Liver (tissue), 8 donors: ENCODE measurements at regions not wholly inside any gene's neighbourhood (a gene's known extent, or its start where the extent isn't known, plus 50 kb on each side); places are given as distances from the start of the nearest gene placed in this dataset.

Experiments used
- DNase-seq: peaks from one replicate; pipeline ENCODE4 v3.0.0-alpha.2; 2017; ENCODE audit warnings: low spot score
- H3K27ac ChIP-seq, 2 donors: one replicate each; pipeline ENCODE4 v1.7.0; 2013; ENCODE audit warnings: inconsistent platforms in 2 of 2, low read length in 2 of 2, control low read depth in 1 of 2, low read depth in 1 of 2, mild to moderate bottlenecking in 1 of 2
- H3K27me3 ChIP-seq, 4 donors: one replicate each; pipeline versions ENCODE4 v1.6.1 to v1.7.0; 2013; ENCODE audit warnings: low read length in 3 of 4, inconsistent platforms in 1 of 4, mild to moderate bottlenecking in 1 of 4, moderate library complexity in 1 of 4; ENCODE audit not compliant: control insufficient read depth in 4 of 4, insufficient read depth in 4 of 4
- H3K36me3 ChIP-seq, 4 donors: one replicate each; pipeline versions ENCODE4 v1.6.1 to v1.7.0; 2013; ENCODE audit warnings: low read length in 3 of 4, mild to moderate bottlenecking in 3 of 4, low read depth in 1 of 4, moderate library complexity in 1 of 4; ENCODE audit not compliant: control insufficient read depth in 4 of 4, insufficient read depth in 3 of 4
- H3K4me1 ChIP-seq, 4 donors: one replicate each; pipeline versions ENCODE4 v1.6.1 to v1.7.0; 2013; ENCODE audit warnings: low read length in 3 of 4, mild to moderate bottlenecking in 3 of 4, moderate library complexity in 1 of 4; ENCODE audit not compliant: control insufficient read depth in 4 of 4, insufficient read depth in 4 of 4
- H3K4me3 ChIP-seq, 3 donors: one replicate each; pipeline versions ENCODE4 v1.6.1 to v1.7.0; 2013; ENCODE audit warnings: low read length in 3 of 3, control low read depth in 1 of 3, low read depth in 1 of 3, mild to moderate bottlenecking in 1 of 3
- H3K9ac ChIP-seq, 2 donors: one replicate each; pipeline ENCODE4 v1.7.0; 2013; ENCODE audit warnings: low read length in 2 of 2, mild to moderate bottlenecking in 2 of 2, moderate library complexity in 2 of 2, control low read depth in 1 of 2, low read depth in 1 of 2
- H3K9me3 ChIP-seq, 4 donors: one replicate each; pipeline versions ENCODE4 v1.6.1 to v1.7.0; 2013; ENCODE audit warnings: low read length in 3 of 4; ENCODE audit not compliant: control insufficient read depth in 4 of 4
- EGR1 ChIP-seq, 2 donors: IDR thresholded peaks; 2 replicates each; pipeline ENCODE4 v1.6.1; 2016 to 2018; ENCODE audit warnings: antibody characterized with exemption in 2 of 2, low read depth in 2 of 2
- FOXA1 ChIP-seq: IDR thresholded peaks from 2 replicates; pipeline ENCODE4 v1.6.1; 2016; ENCODE audit warnings: antibody characterized with exemption
- GABPA ChIP-seq, 2 donors: IDR thresholded peaks in 1 of 2; conservative IDR thresholded peaks in 1 of 2; 2 replicates each; pipeline ENCODE4 v1.6.1; 2016; ENCODE audit warnings: antibody characterized with exemption in 2 of 2, mild to moderate bottlenecking in 1 of 2, moderate library complexity in 1 of 2
- HNF4A ChIP-seq, 2 donors: conservative IDR thresholded peaks; 2 replicates each; pipeline ENCODE4 v1.6.1; 2016; ENCODE audit warnings: antibody characterized with exemption in 2 of 2, mild to moderate bottlenecking in 2 of 2
- JUND ChIP-seq, 2 donors: IDR thresholded peaks; 2 replicates each; pipeline ENCODE4 v1.6.1; 2016; ENCODE audit warnings: antibody characterized with exemption in 2 of 2
- NR2F2 ChIP-seq: IDR thresholded peaks from 2 replicates; pipeline ENCODE4 v1.6.1; 2016; ENCODE audit warnings: antibody characterized with exemption
- RAD21 ChIP-seq, 2 donors: IDR thresholded peaks; 2 replicates each; pipeline ENCODE4 v1.6.1; 2016; ENCODE audit warnings: antibody characterized with exemption in 2 of 2, mild to moderate bottlenecking in 2 of 2
- RXRA ChIP-seq, 2 donors: IDR thresholded peaks; 2 replicates each; pipeline ENCODE4 v1.6.1; 2017 to 2018; ENCODE audit warnings: antibody characterized with exemption in 2 of 2, mild to moderate bottlenecking in 1 of 2
- SP1 ChIP-seq: IDR thresholded peaks from 2 replicates; pipeline ENCODE4 v1.6.1; 2018; ENCODE audit warnings: antibody characterized with exemption, mild to moderate bottlenecking
- TAF1 ChIP-seq: conservative IDR thresholded peaks from 2 replicates; pipeline ENCODE4 v1.6.1; 2016; ENCODE audit warnings: antibody characterized with exemption, mild to moderate bottlenecking
- YY1 ChIP-seq: IDR thresholded peaks from 2 replicates; pipeline ENCODE4 v1.6.1; 2016; ENCODE audit warnings: antibody characterized with exemption, mild to moderate bottlenecking
- WGBS: extraction: QIAGEN DNeasy Blood & Tissue Kit; methylation state at CpG from one replicate; pipeline ENCODE4 v1.1.7; 2013; 5-methylcytosine and 5-hydroxymethylcytosine counted together
- TF ChIP-seq, protein P1 (sequence below): fragments of 150-350 bp; IDR thresholded peaks from 2 replicates; pipeline ENCODE4 v1.5.1; 2017; ENCODE audit warnings: improper control_type of control experiment, low read depth, low read length; ENCODE audit not compliant: missing input control
- TF ChIP-seq, protein P2 (sequence below): IDR thresholded peaks from 2 replicates; pipeline ENCODE4 v1.6.1; 2016; ENCODE audit warnings: antibody characterized with exemption
- TF ChIP-seq, protein P3 (sequence below): IDR thresholded peaks from 2 replicates; pipeline ENCODE4 v1.6.1; 2016; ENCODE audit warnings: antibody characterized with exemption
- TF ChIP-seq, protein P4 (sequence below): IDR thresholded peaks from 2 replicates; pipeline ENCODE4 v1.6.1; 2016; ENCODE audit warnings: antibody characterized with exemption
- TF ChIP-seq, protein P5 (sequence below): IDR thresholded peaks from 2 replicates; pipeline ENCODE4 v1.6.1; 2016; ENCODE audit warnings: antibody characterized with exemption, mild to moderate bottlenecking
- donor health status: healthy.
- donor health status: healthy.
- donor health status: healthy.
- donor health status: healthy.
- donor health status: healthy.

DNA sequence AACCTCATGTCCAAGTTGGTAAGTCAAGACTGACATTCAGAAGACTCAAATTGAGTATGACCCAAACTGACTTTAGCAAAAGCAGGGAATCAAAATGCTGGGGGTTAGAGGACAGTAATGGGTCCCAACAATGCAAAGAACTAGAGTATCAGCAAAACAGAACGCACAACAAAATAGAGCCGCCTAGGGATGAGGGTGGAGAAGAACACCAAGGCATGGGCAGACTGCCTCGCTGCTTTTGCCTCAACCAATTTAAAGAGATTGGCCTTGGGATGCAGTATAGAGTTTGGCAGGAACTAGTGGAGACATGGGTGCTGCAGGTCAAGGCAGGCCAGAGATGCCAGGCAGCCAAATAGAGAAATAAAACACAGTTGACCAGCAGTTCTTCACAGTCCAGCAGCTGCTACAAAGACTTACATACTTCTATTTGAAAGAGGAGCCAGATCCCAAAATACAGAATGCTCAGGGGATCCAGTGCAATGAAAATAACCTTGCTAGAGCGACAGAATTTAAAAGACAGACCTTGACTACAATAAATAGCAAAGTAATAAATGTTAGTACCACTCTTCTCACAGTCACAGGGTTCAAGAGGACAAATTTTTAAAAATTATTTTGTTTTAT lies 83.9 kb upstream of the NIPBL start:
- peaks cover 0 to 14% (median 8%) of the 10 kb centered on the region in 4 donors for H3K4me1 ChIP-seq
- H3K27me3 ChIP-seq = no peaks in the 10 kb centered on the region
- no peak overlapping the region for H3K27ac ChIP-seq
- 93% methylated on average over 4 of the region's 4 CpGs for WGBS
- H3K9me3 ChIP-seq = no peaks in the 10 kb centered on the region
- TF ChIP-seq SP1 = no peak
- no peak for TF ChIP-seq FOXA1
- TF ChIP-seq, protein P1, sequence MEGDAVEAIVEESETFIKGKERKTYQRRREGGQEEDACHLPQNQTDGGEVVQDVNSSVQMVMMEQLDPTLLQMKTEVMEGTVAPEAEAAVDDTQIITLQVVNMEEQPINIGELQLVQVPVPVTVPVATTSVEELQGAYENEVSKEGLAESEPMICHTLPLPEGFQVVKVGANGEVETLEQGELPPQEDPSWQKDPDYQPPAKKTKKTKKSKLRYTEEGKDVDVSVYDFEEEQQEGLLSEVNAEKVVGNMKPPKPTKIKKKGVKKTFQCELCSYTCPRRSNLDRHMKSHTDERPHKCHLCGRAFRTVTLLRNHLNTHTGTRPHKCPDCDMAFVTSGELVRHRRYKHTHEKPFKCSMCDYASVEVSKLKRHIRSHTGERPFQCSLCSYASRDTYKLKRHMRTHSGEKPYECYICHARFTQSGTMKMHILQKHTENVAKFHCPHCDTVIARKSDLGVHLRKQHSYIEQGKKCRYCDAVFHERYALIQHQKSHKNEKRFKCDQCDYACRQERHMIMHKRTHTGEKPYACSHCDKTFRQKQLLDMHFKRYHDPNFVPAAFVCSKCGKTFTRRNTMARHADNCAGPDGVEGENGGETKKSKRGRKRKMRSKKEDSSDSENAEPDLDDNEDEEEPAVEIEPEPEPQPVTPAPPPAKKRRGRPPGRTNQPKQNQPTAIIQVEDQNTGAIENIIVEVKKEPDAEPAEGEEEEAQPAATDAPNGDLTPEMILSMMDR = no peak
- TF ChIP-seq, protein P2, sequence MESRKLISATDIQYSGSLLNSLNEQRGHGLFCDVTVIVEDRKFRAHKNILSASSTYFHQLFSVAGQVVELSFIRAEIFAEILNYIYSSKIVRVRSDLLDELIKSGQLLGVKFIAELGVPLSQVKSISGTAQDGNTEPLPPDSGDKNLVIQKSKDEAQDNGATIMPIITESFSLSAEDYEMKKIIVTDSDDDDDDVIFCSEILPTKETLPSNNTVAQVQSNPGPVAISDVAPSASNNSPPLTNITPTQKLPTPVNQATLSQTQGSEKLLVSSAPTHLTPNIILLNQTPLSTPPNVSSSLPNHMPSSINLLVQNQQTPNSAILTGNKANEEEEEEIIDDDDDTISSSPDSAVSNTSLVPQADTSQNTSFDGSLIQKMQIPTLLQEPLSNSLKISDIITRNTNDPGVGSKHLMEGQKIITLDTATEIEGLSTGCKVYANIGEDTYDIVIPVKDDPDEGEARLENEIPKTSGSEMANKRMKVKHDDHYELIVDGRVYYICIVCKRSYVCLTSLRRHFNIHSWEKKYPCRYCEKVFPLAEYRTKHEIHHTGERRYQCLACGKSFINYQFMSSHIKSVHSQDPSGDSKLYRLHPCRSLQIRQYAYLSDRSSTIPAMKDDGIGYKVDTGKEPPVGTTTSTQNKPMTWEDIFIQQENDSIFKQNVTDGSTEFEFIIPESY = no peak
- TF ChIP-seq JUND (IDR thresholded peaks at IDR 0.05) = no peak
- TF ChIP-seq EGR1 (IDR thresholded peaks at IDR 0.05; ENCODE audit: low read depth in 2 of 2) = no peak
- no peak for TF ChIP-seq RXRA (IDR thresholded peaks at IDR 0.05)
- no peak for TF ChIP-seq YY1
- TF ChIP-seq NR2F2 = no peak
- TF ChIP-seq, protein P3, sequence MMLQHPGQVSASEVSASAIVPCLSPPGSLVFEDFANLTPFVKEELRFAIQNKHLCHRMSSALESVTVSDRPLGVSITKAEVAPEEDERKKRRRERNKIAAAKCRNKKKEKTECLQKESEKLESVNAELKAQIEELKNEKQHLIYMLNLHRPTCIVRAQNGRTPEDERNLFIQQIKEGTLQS = no peak
- TF ChIP-seq RAD21 (IDR thresholded peaks at IDR 0.05) = no peak
- TF ChIP-seq GABPA (IDR thresholded peaks at IDR 0.05 in 1 of 2, conservative IDR thresholded peaks at IDR 0.05 in 1 of 2) = no peak
- H3K36me3 ChIP-seq = no peaks in the 10 kb centered on the region
- H3K4me3 ChIP-seq = no peak overlapping the region
- no peak overlapping the region for H3K9ac ChIP-seq
- no peak for DNase-seq

DNA sequence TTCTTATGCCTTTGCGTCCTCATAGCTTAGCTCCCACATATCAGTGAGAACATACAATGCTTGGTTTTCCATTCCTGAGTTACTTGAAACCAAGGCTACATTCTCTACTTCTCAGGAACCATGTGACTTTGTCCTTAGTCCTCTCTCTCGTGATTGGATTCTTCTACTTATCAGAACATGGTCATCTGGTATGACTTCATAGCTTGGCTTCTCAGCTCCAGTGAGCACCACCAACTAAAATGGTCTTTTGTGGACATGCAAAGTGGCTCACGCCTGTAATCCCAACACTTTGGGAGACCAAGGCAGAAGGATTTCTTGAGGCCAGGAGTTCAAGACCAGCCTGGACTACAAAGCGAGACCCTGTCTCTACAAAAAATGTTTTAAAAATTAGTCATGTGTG lies 81.2 kb upstream of the NIPBL start:
- no peak overlapping the region for H3K27ac ChIP-seq
- H3K4me1 ChIP-seq = no peaks in the 10 kb centered on the region
- 93% methylated on average over 4 of the region's 4 CpGs for WGBS
- no peaks in the 10 kb centered on the region for H3K36me3 ChIP-seq
- no peak overlapping the region for H3K4me3 ChIP-seq
- no peaks in the 10 kb centered on the region for H3K9me3 ChIP-seq
- H3K9ac ChIP-seq = no peak overlapping the region
- TF ChIP-seq, protein P4, sequence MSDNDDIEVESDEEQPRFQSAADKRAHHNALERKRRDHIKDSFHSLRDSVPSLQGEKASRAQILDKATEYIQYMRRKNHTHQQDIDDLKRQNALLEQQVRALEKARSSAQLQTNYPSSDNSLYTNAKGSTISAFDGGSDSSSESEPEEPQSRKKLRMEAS = no peak
- TF ChIP-seq TAF1 = no peak
- TF ChIP-seq HNF4A (conservative IDR thresholded peaks at IDR 0.05) = no peak
- TF ChIP-seq, protein P5, sequence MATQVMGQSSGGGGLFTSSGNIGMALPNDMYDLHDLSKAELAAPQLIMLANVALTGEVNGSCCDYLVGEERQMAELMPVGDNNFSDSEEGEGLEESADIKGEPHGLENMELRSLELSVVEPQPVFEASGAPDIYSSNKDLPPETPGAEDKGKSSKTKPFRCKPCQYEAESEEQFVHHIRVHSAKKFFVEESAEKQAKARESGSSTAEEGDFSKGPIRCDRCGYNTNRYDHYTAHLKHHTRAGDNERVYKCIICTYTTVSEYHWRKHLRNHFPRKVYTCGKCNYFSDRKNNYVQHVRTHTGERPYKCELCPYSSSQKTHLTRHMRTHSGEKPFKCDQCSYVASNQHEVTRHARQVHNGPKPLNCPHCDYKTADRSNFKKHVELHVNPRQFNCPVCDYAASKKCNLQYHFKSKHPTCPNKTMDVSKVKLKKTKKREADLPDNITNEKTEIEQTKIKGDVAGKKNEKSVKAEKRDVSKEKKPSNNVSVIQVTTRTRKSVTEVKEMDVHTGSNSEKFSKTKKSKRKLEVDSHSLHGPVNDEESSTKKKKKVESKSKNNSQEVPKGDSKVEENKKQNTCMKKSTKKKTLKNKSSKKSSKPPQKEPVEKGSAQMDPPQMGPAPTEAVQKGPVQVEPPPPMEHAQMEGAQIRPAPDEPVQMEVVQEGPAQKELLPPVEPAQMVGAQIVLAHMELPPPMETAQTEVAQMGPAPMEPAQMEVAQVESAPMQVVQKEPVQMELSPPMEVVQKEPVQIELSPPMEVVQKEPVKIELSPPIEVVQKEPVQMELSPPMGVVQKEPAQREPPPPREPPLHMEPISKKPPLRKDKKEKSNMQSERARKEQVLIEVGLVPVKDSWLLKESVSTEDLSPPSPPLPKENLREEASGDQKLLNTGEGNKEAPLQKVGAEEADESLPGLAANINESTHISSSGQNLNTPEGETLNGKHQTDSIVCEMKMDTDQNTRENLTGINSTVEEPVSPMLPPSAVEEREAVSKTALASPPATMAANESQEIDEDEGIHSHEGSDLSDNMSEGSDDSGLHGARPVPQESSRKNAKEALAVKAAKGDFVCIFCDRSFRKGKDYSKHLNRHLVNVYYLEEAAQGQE = no peak
- TF ChIP-seq SP1 = no peak
- no peak for DNase-seq
- H3K27me3 ChIP-seq = no peaks in the 10 kb centered on the region
